ENCODE measurements at regions not wholly inside any gene's neighbourhood (a gene's known extent, or its start where the extent isn't known, plus 50 kb on each side); places are given as distances from the start of the nearest gene placed in this dataset.

DNA sequence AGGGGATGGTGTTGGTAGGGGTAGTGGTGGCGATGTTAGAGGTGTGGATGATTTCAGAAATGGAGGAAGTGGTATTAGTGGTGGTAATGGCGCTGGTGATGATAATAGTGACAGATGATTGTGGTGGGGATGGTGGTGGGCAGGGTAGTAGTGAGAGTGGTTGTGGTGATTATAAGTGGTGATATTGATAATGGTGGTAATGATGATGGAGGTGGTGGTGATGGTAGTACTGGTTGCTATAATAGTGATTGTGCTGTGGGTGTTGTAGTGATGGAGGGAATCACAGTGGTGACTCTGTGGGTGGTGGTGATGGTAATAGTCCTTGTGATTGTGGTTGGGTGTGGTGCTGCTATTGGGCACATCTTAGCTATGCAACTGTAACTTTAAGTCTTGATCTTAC is 61.6 kb upstream of the TBX20 start:
- no peak for TF ChIP-seq POLR2AphosphoS5 (IDR thresholded peaks at IDR 0.05)
- TF ChIP-seq, protein P1, sequence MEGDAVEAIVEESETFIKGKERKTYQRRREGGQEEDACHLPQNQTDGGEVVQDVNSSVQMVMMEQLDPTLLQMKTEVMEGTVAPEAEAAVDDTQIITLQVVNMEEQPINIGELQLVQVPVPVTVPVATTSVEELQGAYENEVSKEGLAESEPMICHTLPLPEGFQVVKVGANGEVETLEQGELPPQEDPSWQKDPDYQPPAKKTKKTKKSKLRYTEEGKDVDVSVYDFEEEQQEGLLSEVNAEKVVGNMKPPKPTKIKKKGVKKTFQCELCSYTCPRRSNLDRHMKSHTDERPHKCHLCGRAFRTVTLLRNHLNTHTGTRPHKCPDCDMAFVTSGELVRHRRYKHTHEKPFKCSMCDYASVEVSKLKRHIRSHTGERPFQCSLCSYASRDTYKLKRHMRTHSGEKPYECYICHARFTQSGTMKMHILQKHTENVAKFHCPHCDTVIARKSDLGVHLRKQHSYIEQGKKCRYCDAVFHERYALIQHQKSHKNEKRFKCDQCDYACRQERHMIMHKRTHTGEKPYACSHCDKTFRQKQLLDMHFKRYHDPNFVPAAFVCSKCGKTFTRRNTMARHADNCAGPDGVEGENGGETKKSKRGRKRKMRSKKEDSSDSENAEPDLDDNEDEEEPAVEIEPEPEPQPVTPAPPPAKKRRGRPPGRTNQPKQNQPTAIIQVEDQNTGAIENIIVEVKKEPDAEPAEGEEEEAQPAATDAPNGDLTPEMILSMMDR (IDR thresholded peaks at IDR 0.05): no peak
- no peak for TF ChIP-seq POLR2A (IDR thresholded peaks at IDR 0.05)

Data from sigmoid colon (tissue), 4 donors.